SK-MEL-5 (cell line): ENCODE measurements at regions not wholly inside any gene's neighbourhood (a gene's known extent, or its start where the extent isn't known, plus 50 kb on each side); places are given as distances from the start of the nearest gene placed in this dataset.

Experiments used
- DNase-seq: peaks from one replicate; pipeline ENCODE4 v3.0.0-alpha.2; 2016; ENCODE audit warnings: low read depth, low spot score
- in situ Hi-C: cut with HindIII; loops from 2 replicates; pipeline ENCODE4 v1.10.0; 2016; ENCODE audit warnings: low sequenced_read_pairs, high pct_unique_total_duplicates, low pct_unique_long_range_greater_than_20kb

GRCh38 chr11:92276773-92277172 lies 52.2 kb downstream of the FAT3 start:
- in situ Hi-C loops: no loop called here
- DNase-seq: no peak

GRCh38 chr11:92277871-92278270 lies 53.3 kb downstream of the FAT3 start:
- in situ Hi-C loops: no loop called here
- no peak for DNase-seq

DNA sequence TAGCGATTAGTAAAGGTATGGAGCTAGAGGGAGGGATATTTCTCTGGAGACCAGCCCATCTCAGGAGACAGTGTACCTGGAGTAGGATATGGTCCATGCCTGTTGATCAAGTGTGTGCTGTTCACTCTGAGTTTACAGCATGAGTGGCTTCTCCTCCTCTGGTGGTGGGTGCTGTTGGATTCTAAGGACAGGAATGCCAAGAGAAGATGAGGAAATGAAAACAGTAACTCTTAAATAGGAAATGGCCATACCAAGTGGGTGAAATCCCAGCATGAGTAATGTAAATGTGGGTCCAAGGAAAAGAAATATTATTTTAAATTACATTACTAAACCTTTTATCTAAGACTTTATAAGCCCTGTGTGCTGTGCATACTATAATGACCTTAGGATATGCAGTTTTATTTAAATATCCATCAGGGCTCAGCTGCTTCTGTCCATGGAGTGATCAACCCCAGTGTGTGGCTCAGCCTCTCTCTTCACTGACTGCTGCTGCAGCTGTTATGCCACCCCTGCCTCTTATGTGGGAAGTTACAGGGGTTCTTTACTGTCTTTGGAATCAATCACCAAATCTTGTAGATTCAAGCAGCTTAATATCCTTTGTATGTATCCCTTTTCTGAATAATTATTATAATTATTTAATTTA lies 54.3 kb downstream of the FAT3 start:
- no peak for DNase-seq
- in situ Hi-C loops: no loop called here

DNA sequence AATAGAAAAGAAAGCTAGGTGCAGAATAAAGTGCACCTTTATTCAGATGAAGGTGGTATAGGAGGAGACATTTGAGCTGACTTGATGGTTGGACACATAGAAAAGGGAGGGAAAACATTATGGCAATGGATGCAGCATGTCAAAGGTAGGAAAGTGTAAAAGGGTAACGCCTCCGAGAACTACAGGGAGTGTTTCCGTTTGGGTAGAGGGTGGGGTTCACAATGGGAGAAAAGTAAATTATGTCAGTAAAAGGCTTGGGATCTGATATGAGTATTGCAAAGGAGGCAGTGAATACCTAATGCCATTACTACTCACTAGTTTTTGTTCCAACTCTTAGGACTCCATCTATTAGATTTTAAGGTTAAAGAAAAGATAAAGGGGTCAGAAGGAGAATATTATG lies 59.5 kb downstream of the FAT3 start:
- in situ Hi-C loops: no loop called here
- no peak for DNase-seq

- DNase-seq: no peak
- in situ Hi-C loops: no loop called here
Measured at GRCh38 chr11:92284558-92284957, 59.9 kb downstream of the FAT3 start.

GRCh38 chr11:92285776-92286175 lies 61.2 kb downstream of the FAT3 start:
- DNase-seq: no peak
- in situ Hi-C loops: no loop called here

DNA sequence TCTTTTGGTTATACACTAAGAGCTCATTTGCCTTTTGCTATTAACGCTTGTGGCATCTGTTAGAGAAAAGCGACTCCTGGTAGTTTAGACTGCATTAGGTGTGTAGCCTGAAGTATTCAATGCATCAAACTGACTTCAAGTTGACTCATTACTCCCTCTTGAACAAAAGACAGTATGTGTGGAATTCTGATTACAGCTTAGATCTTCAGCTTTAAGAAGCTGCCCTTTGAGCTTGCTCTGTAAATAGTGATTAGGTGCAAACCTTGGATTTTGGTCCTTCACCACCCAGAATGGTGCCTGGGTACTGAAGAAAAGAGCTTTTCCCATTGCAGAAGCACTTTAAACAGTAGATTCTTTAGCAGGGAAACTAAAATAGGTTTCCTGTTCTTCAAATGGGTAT lies 62.1 kb downstream of the FAT3 start:
- DNase-seq: no peak
- in situ Hi-C loops: no loop called here

- no peak for DNase-seq
- in situ Hi-C loops: no loop called here
Measured at GRCh38 chr11:92295175-92296137, 70.8 kb downstream of the FAT3 start.

GRCh38 chr11:92296138-92296515 lies 71.5 kb downstream of the FAT3 start:
- in situ Hi-C loops: no loop called here
- no peak for DNase-seq

DNA sequence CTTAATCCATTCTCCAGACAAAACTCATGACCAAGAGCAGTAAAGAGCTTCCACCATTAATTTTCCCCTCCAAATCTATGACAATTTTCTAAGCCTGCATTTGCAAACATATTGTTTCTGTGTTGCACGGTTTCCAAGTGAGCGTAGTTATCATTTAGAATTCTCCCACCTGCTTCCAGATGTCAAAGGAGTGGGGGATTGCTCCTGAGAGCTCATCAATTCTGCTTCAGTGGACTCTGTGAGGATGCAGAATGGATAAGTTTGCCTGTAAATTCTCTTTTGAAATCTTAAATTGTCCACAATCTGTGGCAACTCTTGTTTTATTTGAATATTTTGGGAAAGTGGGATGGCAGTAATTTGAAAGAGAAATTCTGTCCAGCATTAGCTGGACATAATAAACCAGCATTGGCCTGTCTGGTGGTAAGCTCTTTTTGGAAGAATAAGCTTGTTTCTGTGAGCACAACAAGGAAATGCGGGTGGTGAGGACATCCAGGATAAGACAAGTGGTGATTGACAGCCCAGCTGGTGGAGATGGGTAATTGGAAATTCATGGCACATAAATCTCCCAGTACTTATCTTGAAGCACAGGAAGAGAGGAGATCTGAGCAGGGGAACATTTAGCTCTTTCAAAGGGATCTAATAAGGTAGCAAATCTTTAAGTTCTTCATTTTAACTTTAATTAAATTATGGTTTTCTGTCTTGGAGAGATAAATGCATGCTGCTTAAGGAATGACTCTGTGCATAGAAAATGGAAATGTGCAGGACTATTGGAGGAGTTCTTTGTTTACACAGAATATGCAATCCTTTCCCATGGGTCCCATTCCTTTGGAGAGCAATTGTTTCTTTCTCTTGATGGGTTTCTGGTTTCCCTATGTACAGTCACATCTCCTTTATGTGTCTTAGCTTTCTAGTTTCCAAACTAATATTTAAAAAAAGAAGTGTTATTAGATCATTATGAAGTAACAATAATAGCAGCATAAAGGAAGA lies 73.2 kb downstream of the FAT3 start:
- in situ Hi-C loops: no loop called here
- DNase-seq: no peak

- in situ Hi-C loops: no loop called here
- no peak for DNase-seq
Measured at GRCh38 chr11:92300876-92301275, 76.3 kb downstream of the FAT3 start.

DNA sequence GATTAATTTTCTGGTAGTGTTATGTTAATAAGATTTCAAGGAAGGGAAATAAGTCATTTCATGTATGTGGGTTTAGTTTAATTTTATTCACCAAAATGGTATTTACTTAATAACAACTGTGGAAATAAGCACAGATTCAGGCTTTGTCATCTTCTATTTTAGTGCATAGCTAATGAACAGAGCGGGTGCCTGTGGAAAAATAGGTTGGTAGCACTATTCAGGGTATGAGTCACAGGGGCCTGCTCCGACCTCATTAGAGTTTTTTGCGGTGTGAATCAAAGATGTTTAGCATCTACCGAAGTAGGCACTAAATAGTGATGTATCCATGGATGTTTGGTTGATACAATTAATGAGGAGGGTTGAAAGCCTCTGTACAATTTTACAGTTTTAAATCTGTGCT lies 78.2 kb downstream of the FAT3 start:
- in situ Hi-C loops: no loop called here
- DNase-seq: no peak

- DNase-seq: no peak
- in situ Hi-C loops: no loop called here
Measured at GRCh38 chr11:92304271-92304670, 79.7 kb downstream of the FAT3 start.

DNA sequence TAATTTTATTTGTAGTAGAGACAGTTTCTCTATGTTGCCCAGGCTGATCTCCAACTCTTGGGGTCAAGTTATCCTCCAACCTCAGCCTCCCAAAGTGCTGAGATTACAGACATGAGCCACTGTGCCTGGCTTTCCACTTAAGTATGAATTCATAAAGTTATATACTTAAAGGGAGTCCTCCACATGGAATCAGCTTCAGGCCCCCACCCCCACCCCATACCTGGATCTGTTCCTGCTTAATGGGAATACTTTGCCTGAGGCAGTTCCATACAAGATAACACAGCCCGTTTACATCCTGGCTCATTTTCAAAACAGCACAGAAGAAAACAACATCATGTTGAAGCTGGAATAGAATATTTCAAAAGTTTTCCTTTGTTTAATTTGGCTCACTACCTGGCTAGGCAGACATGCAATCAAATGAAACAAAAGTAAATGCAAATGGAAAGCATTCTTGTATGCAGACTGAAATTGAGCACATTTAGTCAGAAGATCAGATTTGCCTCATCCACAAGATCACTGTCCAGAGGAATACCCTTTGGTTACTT lies 82.4 kb downstream of the FAT3 start:
- in situ Hi-C loops: no loop called here
- no peak for DNase-seq

- in situ Hi-C loops: no loop called here
- DNase-seq: no peak
Measured at GRCh38 chr11:92308366-92308765, 83.7 kb downstream of the FAT3 start.

- in situ Hi-C loops: no loop called here
- DNase-seq: no peak
Measured at GRCh38 chr11:92311616-92312449, 87.2 kb downstream of the FAT3 start.

DNA sequence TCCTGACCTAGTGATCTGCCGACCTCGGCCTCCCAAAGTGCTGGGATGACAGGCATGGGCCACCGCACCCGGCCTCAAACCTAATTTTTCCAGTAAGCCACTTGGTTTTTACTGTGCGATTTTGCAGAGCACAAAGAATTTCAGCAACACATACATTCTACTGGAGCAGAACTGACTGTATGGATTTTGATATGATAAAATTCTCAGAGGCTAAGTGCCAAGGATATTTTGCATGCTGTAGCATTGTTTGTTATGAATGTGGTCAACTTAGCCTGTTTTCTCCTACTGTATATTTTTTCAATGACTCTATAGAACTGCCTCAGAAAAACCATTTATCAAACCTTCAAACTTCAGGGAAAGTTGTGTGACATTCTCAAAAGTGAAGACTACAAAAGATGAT lies 89.2 kb downstream of the FAT3 start:
- no peak for DNase-seq
- in situ Hi-C loops: no loop called here
